Hypothalamus (tissue), 51 donors: ENCODE measurements at regions not wholly inside any gene's neighbourhood (a gene's known extent, or its start where the extent isn't known, plus 50 kb on each side); places are given as distances from the start of the nearest gene placed in this dataset.

Source experiments
- DNase-seq, 51 donors: peaks; one replicate each; lab custom pipeline; 2025; lab: John Stamatoyannopoulos, UW

DNA sequence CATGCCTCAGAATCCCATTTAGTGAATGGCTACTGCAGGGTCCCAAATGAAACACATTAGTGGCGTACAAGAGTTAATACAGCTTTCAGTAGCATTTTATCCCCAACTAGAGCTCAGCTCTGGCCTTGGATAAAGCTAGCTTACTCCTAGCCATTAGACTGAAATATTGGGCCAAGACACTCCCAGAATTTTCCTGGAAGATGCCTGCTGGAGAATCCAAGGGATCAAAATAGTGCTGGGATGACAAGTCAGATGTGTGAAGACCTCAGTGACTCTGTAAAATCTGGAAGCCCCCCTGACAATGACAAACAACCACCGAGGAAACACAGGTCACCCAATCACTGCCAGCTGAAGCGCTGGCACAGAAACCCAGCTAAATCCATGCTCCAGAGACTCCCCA, 303.1 kb upstream of the SORL1-AS1 start:
- DNase-seq = no peak

DNA sequence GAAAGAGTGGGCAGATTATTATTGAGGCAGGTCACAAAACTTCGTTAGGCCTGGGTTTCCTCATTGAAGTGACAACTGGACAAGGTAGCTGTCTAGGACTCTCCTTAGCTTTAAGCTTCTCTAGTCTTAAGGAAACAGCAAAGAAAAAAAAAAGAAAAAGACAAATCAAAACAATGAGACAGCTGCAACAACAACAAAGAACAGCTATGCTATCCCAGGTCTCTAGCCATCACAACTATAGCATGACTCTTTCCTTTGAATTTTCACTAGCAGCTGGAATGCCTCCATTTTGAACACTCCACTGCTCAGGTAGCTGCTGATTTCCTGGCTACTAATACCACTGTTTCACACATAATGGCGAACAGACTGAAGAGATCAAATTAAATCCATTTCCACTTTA, 302.4 kb upstream of the SORL1-AS1 start:
- DNase-seq = no peak

DNA sequence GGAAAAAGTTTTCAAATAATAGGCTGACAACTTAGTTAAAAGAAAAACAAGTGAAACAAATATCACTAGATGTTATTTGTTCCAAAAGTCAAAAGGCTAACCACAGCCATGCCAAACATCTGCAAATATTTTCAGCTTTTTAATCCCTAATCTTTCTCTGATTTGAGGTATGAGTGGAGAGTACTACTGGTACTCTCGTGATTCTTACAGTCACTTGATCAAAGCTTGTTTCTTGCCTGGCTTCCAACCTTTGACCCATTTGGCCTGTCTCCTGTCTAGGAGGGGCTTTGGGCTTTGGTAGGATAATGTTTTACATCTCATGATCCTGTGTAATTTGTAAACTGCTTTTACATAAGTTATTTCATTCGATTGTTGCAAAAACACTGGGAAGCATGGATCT, 301.8 kb upstream of the SORL1-AS1 start:
- DNase-seq = no peak

DNA sequence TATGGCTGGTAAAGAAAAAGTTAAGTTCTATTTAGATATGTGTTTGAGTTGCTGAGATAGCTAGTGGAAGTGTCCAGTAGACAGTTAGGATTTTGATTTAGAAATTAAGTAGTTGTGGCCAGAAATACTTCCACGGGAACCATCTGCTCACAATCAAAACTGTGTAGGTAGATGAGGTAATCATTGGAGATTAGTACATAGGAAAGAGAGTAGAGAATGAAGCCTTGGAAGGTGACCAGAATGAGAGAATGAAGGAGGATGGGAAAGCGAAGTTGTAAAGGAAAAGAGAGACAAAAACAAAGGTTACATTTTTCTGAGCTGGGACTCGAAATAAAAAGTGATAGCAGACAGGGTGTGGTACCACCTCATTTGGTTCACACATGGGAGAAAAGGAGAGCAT, 296.9 kb upstream of the SORL1-AS1 start:
- DNase-seq = no peak

DNA sequence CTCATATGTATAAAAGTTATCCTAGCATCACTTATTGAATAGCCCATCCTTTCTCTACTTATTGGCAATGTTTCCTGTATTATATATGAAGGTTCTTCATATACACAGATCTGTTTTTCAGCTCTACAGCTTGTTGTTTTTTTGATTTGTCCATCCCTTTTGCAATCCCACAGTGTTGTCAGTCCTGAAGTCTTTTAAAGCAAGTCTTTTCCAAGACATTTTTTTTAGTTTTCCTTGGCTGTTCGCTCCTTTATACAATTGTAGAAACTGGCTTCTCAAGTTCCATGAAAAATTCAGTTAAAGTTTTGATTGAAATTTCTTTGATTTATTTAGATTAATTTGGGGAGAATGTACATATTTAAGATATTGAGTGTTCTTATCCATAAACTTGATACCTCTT, 295.3 kb upstream of the SORL1-AS1 start:
- no peak for DNase-seq

DNA sequence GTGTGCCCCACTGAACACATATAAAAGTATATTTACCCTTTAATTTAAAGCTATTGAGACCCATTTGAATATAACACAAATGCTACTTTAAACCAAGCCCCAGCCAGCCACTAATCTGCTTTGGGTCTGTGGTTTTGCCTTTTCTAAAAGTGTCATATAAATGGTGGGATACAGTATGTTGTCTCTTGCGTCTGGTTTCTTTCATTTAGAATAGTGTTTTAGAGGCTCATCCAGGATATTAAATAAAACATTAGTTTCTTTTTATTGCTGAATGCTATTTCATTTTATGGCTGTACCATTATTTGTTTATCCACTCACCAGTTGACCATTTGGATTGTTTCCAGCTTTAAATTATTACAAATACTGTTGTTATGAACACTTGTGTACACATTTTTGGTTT, 290.5 kb upstream of the SORL1-AS1 start:
- DNase-seq = no peak

DNA sequence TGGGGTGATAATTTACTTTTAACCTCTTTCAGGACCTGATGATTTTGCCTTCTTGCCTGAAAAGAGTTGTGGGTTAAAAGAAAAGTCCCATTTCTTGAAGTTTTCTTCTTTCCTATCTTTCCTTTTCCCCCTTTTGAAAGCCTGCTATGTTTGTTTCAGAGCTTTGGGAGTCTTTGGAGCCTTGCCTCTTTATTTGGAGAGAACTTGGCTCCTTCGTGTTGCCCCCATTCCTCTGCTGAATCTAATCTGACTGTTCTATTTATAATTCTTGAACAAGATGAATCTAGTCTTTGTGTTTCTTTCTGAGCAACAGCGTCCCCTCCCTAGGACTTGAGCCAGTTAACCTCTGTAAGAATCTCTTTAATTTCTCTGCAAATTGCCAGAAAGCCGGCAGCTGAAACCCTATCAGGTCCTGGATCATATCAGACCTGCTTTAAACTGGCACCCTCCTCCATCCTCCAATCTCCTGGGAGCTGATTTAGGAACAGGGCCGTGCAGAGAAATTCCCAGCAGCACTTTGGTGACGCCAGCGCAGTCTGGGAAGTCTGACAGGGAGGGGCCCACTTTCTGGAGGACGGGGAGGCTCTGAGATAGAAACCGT, 289.1 kb upstream of the SORL1-AS1 start:
- DNase-seq = peak in 38 of 51 donors; percentile 11 to 81 (median 52)

DNA sequence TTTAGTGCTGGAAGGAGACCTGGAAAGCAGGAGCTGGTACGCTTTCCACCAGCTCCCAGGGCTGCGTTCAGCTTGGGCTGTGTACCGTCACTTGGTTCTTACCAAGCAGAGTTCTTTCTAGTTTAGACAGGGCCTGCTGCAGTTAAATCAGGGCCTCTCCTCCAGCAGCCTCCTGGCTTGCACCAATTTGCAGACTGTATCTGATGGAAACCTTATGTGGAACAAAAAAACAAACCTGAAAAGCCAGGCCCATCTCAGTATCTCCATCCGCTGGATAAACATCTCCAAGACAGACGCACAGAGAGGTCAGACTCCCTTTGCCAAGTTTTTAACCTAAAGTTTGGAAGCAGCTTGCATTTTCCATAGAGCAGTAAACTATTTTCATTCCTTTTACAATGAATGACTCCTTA, 288.6 kb upstream of the SORL1-AS1 start:
- DNase-seq = peak in 1 of 51 donors; percentile 42

DNA sequence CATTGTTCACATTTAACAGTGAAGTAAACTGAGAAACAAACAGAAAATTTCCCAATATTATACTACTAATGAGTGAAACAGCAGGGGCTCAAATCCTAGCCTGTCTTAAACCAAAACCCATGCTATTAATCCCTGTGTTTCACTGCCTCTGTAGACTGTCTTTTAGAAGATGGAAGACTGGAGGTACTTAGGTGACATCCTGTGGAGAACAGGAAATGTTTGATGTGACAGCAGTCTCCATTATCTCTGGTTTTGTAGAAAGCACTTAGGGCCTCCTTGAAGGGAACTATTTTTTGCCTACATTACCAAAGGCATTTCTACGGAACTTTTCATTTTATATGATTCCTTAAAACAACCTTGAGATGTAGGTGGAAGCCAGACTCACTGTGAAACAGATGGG, 288.1 kb upstream of the SORL1-AS1 start:
- peak in 1 of 51 donors; percentile 16 for DNase-seq

DNA sequence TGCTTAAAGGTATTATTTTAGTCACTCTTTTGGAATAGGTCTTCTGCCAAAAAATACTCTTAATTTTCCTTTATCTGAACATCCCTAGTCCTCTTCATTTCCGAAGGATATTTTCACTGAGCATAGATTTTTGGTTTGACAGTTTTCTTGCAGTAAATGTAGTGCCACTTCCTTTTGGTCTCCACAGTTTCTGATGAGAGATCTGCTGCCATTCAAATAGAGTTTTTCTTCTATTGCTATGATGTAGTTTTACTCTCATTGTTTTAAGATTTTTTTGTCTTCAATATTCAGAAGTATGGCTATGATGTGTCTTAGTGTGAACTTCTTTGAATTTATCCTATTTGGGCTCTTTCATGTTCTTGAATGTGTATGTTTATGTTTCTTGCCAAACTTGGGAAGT, 281.1 kb upstream of the SORL1-AS1 start:
- DNase-seq = no peak

DNA sequence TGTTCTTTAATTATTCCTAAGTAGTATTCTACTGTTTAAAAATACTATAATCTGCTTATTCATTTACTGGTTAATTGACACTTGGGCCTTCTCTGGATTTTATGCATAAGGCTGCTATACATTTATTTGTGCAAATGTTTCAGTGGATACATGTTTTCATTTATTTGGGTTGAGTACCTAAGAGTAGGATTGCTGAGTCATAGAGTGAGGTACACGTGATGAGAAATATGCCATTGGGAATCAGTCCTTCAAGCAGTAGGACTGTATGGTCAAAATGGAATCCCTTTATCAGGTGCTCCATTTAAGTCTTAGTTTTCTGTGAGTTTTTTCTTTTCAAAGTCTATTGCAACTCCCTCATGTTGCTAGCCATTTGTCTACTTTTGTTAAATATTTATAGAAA, 275.2 kb upstream of the SORL1-AS1 start:
- DNase-seq = no peak

DNA sequence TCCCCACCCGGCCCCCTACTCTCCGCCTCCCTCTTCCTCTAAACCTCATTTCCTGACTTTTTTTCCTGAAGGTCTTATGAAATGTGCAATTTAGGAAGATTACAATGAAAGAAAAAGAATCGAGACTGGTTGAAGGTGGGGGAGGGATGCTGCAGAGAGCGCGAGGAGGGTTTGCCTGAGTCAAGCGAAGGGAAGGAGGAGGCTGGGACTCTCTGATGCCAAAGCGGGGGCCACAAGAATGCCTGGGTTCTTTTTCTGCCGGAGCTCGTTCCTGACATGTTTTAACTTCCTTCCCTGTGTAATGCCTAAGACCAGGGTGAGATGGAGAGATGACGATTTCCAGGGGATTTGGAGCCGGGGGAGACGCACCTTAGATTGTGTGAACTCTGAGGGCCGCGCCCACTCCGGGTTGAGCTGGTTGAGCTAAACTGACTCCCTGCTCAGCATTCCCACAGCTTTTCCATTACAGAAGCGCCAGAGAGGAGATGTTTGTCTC, 270.5 kb upstream of the SORL1-AS1 start:
- DNase-seq = peak in 41 of 51 donors; percentile 12 to 92 (median 55)

DNA sequence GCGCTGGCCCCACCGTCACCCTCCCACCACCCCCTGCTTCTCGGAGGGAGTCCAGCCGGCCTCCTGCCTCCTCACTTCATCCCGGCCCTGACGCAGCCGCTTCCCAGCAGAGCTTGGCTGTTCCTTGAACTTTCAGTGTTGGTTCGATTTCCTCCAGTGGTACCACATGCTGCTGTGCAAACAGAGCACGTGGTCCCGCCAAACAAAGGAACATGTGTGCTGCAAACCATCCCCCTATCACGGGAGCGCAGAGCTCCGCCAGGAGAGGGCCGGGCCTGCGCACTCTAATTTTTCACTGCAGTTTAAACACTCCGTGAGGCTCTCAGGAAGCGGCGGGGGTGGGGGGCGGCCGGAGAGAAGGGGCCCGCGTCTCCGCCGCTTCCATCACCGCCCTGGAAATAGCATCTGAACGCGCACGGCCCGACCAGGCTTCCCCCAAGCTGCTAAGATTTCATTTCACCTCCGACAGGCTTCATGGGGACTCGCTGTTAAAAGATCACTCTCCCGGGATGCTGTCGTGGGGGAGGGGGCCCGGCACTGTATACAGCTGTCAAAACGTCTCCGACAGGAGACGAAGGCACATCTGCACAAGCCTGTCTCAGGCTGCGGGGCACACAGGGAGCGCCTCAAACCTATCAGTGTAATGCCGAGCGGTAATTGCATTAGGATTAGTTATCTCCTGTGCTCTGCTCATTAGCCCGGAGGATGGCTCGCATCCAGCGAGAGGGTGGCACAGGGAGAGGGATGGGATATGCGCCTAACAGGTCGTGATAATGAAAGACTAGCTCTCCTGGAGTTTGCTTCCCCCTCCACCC, 269.9 kb upstream of the SORL1-AS1 start:
- peak; percentile 77 to 98 (median 93) for DNase-seq

DNA sequence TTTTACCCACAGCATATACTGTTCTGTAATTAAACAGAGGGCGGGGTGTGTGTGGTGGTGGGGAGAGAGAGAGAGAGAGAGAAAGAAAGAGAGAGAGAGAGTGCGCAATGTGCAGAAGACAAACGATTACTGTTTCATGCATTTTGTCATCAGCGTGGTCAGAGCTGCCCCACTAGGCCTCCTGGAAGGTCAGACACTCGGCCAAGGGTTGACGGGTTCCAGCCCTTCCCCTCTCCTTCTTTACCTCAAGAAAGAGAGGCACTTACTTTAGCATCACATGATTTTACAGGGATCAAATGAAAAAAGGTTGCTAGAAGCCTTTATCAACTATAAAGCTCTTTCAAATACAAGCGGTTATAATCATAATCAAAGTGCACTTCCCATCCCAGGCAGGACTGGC, 269.2 kb upstream of the SORL1-AS1 start:
- peak in 31 of 51 donors; percentile 31 to 79 (median 60) for DNase-seq

DNA sequence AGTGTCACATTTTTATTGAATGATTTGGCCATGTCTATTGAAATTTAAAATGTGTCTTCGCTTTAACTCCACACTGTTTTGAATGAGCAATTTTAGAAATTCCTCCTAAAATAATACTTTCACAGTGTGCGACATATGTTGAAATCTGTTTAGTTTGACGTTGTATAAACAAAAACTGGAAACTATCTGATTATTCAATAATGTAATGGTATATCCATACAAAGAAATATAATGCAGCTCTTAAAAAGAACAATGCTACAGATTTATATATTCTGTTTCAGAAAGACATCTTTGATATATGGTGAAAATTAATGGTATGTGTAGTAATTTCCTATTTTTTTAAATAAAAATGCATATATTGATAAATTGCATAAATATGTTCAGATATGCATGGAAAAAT, 268.7 kb upstream of the SORL1-AS1 start:
- no peak for DNase-seq

DNA sequence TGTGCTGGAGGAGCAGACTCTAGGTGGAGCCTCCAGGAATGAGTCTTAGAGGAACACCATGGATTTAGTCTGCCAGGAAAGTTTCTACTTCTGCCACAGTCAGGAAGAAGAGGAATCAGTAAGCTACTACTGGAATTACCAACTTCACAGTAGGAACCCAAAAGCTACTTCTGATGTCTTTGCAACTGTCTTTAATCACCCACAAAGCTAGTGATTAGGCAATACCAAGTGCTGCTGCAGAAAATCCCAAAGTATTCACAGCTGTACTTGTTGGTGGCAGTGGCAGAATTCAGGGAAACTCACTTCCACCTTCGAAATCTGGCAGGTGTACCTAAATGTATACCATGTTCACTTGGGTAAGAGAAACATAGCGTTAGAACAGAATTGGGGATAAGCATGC, 264.5 kb upstream of the SORL1-AS1 start:
- no peak for DNase-seq

DNA sequence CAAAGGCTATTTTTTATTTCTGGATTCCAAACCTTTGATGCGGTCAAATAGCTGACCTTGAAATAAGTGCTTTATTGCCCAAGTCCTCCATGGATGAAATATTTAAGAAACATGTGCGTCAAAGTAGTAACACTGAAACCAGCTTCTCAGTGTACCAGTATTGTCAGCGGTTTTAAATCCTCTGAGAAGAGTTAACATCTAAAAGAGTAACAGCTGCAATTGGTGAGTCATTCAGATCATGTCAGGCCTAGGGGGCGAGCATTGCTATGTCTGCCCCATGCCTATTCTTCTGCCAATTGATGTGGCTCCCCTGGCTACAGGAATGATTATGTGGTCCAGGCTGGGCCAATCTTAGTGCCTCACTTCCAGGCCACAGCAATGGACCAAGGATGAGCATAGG, 263.3 kb upstream of the SORL1-AS1 start:
- no peak for DNase-seq

DNA sequence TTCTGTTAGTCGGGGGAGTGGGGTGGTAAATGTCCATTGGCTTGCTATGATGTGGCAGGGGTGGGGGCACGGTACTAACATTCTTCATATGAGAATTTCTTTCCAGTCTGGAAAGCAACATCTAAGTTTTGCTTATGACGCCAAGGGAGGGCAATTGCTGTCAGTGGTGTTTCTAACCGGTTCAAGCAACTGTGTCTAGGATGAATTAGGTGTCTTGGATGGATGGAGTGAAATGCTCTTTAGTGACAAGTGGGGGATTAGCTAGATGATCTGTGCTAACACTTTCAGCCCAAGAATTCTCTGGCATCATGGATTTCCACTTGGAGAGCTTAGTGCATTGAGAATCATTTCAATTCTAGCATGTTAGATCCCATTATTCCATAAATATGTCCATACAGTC, 262.6 kb upstream of the SORL1-AS1 start:
- DNase-seq = no peak

DNA sequence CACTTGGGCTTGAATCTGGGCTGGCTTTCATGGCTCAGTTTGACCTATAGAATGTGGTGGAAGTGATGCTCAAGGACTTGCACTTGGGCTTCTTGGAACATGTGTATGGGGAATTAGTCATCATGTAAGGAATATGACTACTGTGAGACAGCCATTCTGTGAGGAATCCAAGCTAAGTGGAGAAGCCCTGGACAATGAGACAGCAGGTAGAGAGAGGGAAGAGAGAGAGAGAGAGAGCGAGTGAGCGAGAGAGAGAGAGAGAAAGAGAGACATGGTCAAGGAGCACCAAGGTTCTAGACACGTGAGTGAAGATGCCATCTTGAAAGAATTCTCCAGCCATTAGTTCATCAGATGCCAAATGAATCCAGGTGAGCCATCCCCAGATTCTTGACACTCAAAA, 261.6 kb upstream of the SORL1-AS1 start:
- no peak for DNase-seq

DNA sequence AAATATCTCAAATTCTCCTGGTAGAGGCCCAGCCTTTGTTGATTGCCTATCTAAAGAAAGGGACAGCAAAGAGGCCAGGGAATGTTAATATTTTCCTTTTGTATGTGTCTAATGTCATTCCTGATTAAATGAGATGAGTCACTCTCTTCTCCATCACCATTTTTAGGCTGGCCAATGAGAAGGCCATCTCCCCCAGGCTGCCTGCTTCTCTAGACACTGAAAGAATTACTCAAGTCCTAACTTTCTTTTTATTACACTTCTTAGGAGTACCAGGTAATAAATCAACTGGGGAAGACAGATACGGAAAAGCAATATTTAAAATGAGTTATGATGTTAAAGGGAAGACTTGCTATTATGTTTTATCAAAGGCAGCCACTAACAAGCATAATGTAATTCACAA, 259.2 kb upstream of the SORL1-AS1 start:
- no peak for DNase-seq

DNA sequence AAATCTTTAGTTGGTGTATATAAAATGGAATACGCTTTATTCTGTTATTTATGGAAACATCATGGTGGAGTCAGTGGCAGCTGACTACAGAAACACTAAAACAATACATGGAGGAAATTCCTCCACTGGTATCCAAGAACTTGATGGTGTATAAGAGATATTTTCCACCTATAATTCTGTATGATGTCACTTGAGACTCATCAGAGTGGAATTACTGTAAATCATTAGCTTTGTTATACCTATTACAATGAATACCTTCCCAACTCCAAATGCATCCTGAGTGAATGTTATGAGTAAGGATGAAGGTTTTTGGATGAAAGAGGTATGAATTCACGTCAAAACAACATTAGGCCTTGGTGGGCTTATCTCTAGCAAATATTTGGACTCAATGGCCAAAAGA, 258.5 kb upstream of the SORL1-AS1 start:
- no peak for DNase-seq

DNA sequence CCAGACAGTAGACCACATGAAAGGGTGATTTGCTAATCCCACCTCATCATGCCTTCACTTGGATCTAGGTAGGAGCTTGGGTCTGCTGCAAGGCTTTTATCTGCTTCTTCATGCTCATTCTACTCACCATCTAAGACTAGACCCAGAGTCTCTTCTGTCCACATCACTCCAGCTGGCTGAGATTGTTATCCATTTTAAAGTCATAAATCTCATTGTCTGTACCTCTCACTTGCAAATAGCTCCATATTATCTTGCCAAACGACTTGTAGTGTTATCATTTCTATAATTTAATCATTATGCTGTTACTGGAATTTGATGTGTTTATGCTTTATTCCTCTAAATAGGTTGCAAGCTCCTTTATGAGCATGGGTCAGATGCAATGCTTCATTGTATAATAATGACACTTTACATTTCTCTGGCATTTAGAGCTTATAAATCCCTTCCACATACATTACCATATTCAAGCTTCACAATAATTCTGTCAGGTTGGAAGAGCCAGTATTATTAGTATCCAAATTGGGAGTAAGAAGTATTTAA, 254.2 kb upstream of the SORL1-AS1 start:
- DNase-seq = no peak
